ENCODE measurements at regions not wholly inside any gene's neighbourhood (a gene's known extent, or its start where the extent isn't known, plus 50 kb on each side); places are given as distances from the start of the nearest gene placed in this dataset.

DNA sequence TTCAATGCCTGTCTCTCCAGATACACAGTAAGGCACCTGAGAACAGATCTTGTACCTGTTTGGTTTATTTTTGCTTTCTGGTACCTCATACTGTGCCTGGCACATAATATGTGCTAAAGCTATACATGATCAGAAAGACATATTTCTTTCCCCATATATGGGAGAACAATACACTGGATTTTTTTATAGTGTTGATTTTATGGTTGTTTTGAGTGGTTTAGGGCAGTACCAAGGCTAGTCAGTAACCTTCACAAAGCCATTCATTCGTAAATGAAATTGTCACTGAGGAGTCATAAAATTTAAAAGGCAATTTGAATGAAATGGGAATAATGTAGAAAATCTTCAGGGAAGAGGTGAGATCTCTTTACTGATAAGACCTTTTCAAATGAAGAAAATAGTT lies 810.2 kb downstream of the TUSC7 start:
- Histone ChIP-seq H4K20me1 (replicated peaks; ENCODE audit: control insufficient read depth, insufficient read depth, low read length) (no peaks in the 10 kb centered on the region), H3K9me3 (replicated peaks; ENCODE audit: control insufficient read depth, insufficient read depth, low read depth, low read length) (no peaks in the 10 kb centered on the region), H3K9ac (ENCODE audit: insufficient read depth in 1 of 2, low read depth in 2 of 2, low read length in 2 of 2) (no peak overlapping the region), H3K36me3 (ENCODE audit: control insufficient read depth, insufficient read depth, low read length) (no peaks in the 10 kb centered on the region), H2AFZ (ENCODE audit: low read depth, low read length) (no peak overlapping the region), H3K27ac (ENCODE audit: extremely low read depth, low read depth, low read length) (no peak overlapping the region), H3K27me3 (ENCODE audit: control insufficient read depth in 2 of 2, insufficient read depth in 2 of 2, low read length in 2 of 2) (no peaks in the 10 kb centered on the region), H3K4me3 (no peak overlapping the region), H3K9me1 (ENCODE audit: control insufficient read depth, insufficient read depth, low read length) (no peaks in the 10 kb centered on the region), H3K4me1 (replicated peaks in 1 of 2; ENCODE audit: control insufficient read depth in 2 of 2, insufficient read depth in 2 of 2, low read length in 2 of 2) (no peaks in the 10 kb centered on the region), H3K79me2 (ENCODE audit: control insufficient read depth, insufficient read depth, low read length) (no peaks in the 10 kb centered on the region), H3K4me2 (ENCODE audit: insufficient read depth, low read length) (no peak overlapping the region)
- ATAC-seq (no peak), FAIRE-seq (no peak), DNase-seq (ENCODE audit: extremely low read depth in 1 of 4, low spot score in 3 of 4) (no peak)
- POLR2A ChIA-PET = no interaction called here
- 0% methylated on average over 1 of the region's 1 CpG for WGBS (ENCODE audit: insufficient coverage, low coverage, missing lambda C conversion rate)
- in situ Hi-C loops (cut with MboI) = no loop called here
- no TSS peak for BruUV-seq (replicated peaks)
- intact Hi-C loops (cut with micrococcal nuclease) = no loop called here
- CTCF ChIA-PET (ENCODE audit: low intra/inter-chr PET ratio) = no interaction called here
- TF ChIP-seq HDGF (IDR thresholded peaks at IDR 0.05) = no peak
- no peak for TF ChIP-seq PTRF (tag; IDR thresholded peaks at IDR 0.05)
- TF ChIP-seq ARID3B (CRISPR knock-in tag; IDR thresholded peaks at IDR 0.05; ENCODE audit: borderline replicate concordance) = no peak
- TF ChIP-seq, protein P1, sequence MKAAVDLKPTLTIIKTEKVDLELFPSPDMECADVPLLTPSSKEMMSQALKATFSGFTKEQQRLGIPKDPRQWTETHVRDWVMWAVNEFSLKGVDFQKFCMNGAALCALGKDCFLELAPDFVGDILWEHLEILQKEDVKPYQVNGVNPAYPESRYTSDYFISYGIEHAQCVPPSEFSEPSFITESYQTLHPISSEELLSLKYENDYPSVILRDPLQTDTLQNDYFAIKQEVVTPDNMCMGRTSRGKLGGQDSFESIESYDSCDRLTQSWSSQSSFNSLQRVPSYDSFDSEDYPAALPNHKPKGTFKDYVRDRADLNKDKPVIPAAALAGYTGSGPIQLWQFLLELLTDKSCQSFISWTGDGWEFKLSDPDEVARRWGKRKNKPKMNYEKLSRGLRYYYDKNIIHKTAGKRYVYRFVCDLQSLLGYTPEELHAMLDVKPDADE (conservative IDR thresholded peaks at IDR 0.05; ENCODE audit: control insufficient read depth, low read depth, low read length) = no peak
- no peak for TF ChIP-seq ID3 (CRISPR knock-in tag; IDR thresholded peaks at IDR 0.05)
- no peak for TF ChIP-seq ID3 (tag; IDR thresholded peaks at IDR 0.05)
- TF ChIP-seq MYC (IDR thresholded peaks at IDR 0.05; ENCODE audit: low read depth, low read length) = no peak
- TF ChIP-seq MYC (CRISPR knock-in tag; IDR thresholded peaks at IDR 0.05; ENCODE audit: borderline replicate concordance, low read depth) = no peak
- TF ChIP-seq SIRT6 (IDR thresholded peaks at IDR 0.05; ENCODE audit: low read depth, low read length) = no peak
- no peak for TF ChIP-seq MTA1 (IDR thresholded peaks at IDR 0.05; ENCODE audit: borderline replicate concordance)
- no peak for TF ChIP-seq WHSC1 (IDR thresholded peaks at IDR 0.05; ENCODE audit: low read length)
- no peak for TF ChIP-seq RCOR1 (IDR thresholded peaks at IDR 0.05; ENCODE audit: borderline replicate concordance in 1 of 2, low read depth in 2 of 2, low read length in 2 of 2)
- no peak for TF ChIP-seq TCF7 (IDR thresholded peaks at IDR 0.05; ENCODE audit: borderline replicate concordance)
- no peak for TF ChIP-seq ARHGAP35 (IDR thresholded peaks at IDR 0.05; ENCODE audit: partially characterized antibody)
- TF ChIP-seq, protein P2, sequence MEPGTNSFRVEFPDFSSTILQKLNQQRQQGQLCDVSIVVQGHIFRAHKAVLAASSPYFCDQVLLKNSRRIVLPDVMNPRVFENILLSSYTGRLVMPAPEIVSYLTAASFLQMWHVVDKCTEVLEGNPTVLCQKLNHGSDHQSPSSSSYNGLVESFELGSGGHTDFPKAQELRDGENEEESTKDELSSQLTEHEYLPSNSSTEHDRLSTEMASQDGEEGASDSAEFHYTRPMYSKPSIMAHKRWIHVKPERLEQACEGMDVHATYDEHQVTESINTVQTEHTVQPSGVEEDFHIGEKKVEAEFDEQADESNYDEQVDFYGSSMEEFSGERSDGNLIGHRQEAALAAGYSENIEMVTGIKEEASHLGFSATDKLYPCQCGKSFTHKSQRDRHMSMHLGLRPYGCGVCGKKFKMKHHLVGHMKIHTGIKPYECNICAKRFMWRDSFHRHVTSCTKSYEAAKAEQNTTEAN (CRISPR knock-in tag; IDR thresholded peaks at IDR 0.05) = no peak
- no peak for TF ChIP-seq MAZ (CRISPR knock-in tag; conservative IDR thresholded peaks at IDR 0.05 in 1 of 2, IDR thresholded peaks at IDR 0.05 in 1 of 2)
- TF ChIP-seq, protein P3, sequence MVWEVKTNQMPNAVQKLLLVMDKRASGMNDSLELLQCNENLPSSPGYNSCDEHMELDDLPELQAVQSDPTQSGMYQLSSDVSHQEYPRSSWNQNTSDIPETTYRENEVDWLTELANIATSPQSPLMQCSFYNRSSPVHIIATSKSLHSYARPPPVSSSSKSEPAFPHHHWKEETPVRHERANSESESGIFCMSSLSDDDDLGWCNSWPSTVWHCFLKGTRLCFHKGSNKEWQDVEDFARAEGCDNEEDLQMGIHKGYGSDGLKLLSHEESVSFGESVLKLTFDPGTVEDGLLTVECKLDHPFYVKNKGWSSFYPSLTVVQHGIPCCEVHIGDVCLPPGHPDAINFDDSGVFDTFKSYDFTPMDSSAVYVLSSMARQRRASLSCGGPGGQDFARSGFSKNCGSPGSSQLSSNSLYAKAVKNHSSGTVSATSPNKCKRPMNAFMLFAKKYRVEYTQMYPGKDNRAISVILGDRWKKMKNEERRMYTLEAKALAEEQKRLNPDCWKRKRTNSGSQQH (CRISPR knock-in tag; IDR thresholded peaks at IDR 0.05) = no peak
- TF ChIP-seq RBM34 (IDR thresholded peaks at IDR 0.05; ENCODE audit: borderline replicate concordance, insufficient read depth, low read length) = no peak
- TF ChIP-seq NFIX (CRISPR knock-in tag; IDR thresholded peaks at IDR 0.05; ENCODE audit: low read depth) = no peak

Data from K562 (cell line).